NCI-H187 (cell line): ENCODE measurements at regions not wholly inside any gene's neighbourhood (a gene's known extent, or its start where the extent isn't known, plus 50 kb on each side); places are given as distances from the start of the nearest gene placed in this dataset.
"Not testable (repeated sequence)": the region's sequence is repeated elsewhere in the genome, so short reads cannot be mapped to it uniquely, and the experiment has no call there.

ENCODE experiments used
- DNase-seq, 2 experiments: peaks; one replicate each; lab custom pipeline; 2025; lab: John Stamatoyannopoulos, UW

GRCh38 chr11:24375931-24376330 is 120.9 kb upstream of the LUZP2 start:
- no peak for DNase-seq

- no peak for DNase-seq
Measured at GRCh38 chr11:24383137-24383536, 113.7 kb upstream of the LUZP2 start.

GRCh38 chr11:24384240-24384639 is 112.6 kb upstream of the LUZP2 start:
- DNase-seq, result no peak

GRCh38 chr11:24386546-24387397 is 110.1 kb upstream of the LUZP2 start:
- DNase-seq, result peak; percentile 66 to 72

DNA sequence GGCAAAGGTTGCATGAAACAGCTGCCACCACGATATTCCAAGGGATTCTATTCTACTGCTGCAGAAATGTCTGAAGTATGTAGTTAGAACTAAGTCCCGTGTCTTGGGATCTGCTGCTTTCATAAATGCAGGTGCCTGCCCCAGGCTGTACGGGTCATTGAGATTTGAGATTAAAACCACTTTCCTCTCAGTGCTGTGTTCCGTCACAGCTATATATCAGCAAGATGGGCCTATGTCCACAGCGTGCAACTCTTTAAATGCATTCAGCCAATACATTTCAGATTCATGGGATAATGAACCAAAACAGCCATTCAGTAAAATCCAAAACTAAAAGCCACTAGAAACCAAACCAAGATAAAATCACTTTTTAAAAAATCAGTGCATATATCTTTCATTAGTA is 107.3 kb upstream of the LUZP2 start:
- peak; percentile 49 to 68 for DNase-seq

DNA sequence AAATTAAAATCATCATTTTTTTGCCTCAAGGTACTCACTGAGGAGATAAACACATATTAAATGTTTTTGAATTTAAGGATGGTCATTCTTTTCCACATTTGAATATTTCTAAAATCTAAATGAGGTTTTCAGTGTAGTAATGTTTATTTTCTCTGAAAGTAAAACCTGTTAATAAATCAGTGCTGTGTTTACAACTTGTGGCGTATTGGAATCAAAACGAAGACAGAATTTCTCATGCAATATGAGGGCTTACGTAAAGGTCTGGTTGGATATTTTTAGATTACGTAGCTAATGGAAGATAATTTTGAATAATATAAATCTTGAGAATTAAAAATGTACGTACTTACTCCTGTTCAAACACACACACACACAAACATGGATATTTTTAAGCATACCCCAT is 106.8 kb upstream of the LUZP2 start:
- DNase-seq, result no peak

DNA sequence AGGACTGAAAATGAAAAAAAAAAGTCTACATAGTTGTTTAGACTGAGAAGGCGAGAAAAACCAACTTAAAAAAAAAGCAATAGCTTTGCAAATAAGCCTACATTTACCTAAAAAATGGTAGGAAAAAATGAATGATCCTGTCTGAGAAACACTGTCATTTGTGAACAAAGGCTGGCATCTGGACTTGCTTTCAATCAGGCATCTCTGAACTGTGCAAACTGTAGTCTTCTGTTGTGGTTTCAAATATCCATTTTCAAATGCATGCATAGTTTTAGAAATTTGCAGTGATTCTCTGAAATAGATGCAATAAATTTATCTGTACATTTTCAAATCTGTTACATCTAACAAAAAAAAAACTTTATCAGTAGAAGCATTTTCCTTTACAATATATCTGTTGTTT is 106.1 kb upstream of the LUZP2 start:
- DNase-seq, result no peak

DNA sequence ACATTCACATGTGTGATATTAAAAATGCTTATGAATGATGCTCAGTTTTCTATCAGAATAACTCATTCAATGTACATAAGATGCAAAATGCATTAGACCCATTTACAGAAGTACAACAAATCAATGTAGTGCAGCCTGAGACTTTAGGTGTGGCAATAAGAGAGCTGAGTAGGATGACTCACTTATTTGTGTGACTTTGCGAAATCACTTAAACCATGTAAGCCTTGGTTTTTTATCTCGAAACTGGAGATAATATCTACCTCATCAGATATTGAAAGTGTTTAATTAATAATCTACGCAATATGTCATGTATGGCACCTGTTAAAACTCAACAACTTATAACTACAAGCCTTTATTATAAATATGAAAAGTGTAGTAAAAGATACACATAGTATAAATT is 105.7 kb upstream of the LUZP2 start:
- no peak for DNase-seq

DNA sequence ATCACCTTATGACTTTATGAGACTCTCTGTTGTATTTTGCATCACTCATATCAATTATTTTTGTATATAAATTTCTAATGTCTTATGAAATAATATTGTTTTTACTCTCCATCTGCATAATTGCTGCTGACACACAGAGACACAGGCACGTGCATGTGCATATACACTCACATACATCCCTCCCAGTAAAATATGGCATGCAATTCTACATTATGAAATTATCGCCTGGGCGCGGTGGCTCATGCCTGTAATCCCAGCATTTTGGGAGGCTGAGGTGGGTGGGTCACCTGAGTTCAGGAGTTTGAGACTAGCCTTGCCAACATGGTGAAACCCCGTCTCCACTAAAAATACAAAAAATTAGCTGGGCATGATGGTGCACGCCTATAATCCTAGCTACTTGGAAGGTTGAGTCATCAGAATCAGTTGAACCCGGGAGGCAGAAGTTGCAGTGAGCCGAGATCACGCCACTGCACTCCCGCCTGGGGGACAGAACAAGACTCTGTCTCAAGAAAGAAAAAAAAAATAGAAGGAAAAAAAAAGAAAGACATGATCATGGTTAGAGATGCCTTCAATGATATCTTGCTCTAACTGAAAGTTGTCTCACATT is 96.7 kb upstream of the LUZP2 start:
- no peak for DNase-seq

- no peak for DNase-seq
Measured at GRCh38 chr11:24406389-24406788, 90.5 kb upstream of the LUZP2 start.

GRCh38 chr11:24406980-24407379 is 89.9 kb upstream of the LUZP2 start:
- DNase-seq, result no peak

DNA sequence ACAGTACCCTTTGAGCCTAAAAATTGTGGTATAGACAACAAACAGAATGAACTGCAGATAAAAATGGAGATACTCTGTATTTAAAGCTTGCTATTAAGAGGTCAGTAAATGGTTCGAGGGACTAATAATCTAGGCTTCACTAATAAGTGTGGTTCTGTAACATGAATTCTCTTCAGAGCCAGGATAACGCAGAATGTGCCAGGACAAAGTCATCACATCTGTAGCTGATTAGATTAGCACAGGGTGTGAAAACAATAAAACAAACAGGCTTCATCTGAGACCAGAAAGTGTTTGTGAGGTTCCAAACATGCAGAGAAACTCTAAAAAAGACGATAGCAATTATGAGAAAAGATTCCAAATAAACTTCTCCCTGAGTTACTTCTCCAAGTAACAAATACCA is 89.1 kb upstream of the LUZP2 start:
- no peak for DNase-seq

DNA sequence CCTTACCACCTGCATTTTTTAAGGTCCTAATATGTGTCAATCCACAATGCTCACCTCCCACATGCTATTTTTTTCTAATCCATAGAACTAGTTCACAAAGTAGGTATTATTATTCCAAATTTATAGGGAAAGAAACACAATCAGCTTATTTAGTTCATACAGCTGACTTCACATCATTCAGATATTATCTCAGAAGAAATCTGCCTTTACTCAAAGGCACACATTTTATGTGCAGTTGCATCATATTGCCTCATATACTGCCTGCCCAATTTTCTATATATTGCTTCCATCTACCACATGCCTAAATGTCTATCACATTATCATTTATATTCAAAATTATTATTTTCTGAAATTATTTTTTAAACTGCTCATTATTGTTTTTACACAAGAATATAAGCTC is 88.7 kb upstream of the LUZP2 start:
- DNase-seq, result no peak

GRCh38 chr11:24411791-24412190 is 85.1 kb upstream of the LUZP2 start:
- DNase-seq, result no peak

DNA sequence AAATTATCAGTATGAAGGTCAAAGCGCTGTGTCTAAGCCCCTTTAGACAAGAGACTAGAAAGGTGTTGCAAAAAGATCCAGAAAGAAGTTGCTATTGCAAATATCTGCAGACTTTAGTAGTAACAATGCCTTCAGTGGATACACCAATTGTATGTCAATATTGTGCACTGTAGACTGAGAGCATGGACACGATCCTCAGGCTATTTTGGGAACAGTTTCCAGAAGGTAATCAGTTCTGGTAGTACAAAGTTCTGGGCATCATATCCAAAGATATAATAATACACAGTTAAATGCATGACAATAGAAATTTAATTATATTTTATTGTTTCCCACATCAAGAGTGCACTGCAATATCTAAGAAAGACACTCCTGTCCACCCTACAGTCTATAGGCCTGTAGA is 84.1 kb upstream of the LUZP2 start:
- no peak for DNase-seq

GRCh38 chr11:24413391-24413790 is 83.5 kb upstream of the LUZP2 start:
- no peak for DNase-seq

DNA sequence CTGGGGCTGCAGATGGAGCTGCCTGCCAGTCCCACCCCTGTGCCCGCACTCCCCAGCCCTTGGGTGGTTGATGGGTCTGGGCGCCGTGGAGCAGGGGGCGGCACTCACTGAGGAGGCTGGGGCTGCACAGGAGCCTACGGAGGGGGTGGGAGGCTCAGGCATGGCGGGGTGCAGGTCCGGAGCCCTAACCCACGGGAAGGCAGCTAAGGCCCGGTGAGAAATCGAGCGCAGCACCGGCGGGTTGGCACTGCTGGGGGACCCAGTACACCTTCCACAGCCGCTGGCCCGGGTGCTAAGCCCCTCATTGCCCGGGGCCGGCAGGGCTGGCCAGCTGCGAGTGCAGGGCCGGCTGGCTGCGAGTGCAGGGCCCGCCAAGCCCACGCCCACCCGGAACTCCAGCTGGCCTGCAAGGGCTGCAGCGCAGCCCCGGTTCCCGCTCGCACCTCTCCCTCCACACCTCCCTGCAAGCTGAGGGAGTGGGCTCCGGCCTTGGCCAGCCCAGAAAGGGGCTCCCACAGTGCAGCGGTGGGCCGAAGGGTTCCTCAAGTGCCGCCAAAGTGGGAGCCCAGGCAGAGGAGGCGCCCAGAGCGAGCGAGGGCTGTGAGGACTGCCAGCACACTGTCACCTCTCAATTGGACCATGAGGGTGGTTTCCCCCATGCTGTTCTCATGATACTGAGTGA is 80.8 kb upstream of the LUZP2 start:
- not testable (repeated sequence) for DNase-seq

- DNase-seq, result no peak
Measured at GRCh38 chr11:24421766-24422165, 75.1 kb upstream of the LUZP2 start.

DNA sequence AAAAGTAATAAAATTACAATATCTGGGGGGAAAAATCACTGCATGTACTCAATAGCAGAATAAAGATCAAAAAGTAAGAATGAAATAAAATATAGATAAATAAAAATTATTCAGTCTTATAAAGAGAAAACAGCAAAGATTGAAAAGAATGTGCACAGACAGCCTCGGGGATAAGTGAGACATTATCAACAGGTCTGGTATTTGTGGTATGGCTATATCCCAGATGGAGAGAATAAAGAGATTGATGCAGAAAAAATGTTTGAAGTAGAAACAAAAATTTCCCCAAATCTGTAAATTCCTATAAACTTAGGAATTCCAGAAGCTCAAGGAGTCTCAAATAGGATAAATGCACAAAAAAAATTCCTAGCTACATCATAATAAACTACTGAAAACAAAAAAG is 74.5 kb upstream of the LUZP2 start:
- no peak for DNase-seq

DNA sequence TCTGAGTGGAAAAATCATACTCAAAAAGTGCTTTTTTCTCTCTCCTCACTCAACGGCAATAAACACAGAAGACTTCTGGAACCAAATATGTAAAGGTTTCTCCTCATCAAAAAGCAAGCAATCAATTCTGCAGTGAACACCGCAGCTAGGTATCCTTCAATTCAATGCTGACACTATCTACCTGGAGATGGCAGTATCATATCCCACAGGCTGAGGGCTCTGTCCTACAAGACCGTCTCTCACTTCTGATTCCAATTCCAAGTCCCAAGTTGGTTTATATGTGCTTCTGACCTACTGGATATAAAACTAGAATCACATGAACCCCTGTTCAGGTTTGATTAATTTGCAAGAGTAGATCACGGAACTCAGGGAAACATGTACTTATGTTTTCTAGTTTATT is 59.7 kb upstream of the LUZP2 start:
- no peak for DNase-seq
